Cerebellar nuclear complex (tissue), 1 donor: ENCODE measurements at regions not wholly inside any gene's neighbourhood (a gene's known extent, or its start where the extent isn't known, plus 50 kb on each side); places are given as distances from the start of the nearest gene placed in this dataset.
"Not testable (repeated sequence)": the region's sequence is repeated elsewhere in the genome, so short reads cannot be mapped to it uniquely, and the experiment has no call there.

Experiments
- DNase-seq, 2 experiments: peaks; one replicate each; lab custom pipeline; 2025; lab: John Stamatoyannopoulos, UW

- DNase-seq: no peak
Measured at GRCh38 chr13:58620176-58620575, 988.6 kb downstream of the PCDH17 start.

- DNase-seq: no peak
Measured at GRCh38 chr13:58625703-58626389, 994.3 kb downstream of the PCDH17 start.

- no peak for DNase-seq
Measured at GRCh38 chr13:58630794-58631193, 999.2 kb downstream of the PCDH17 start.

- no peak for DNase-seq
Measured at GRCh38 chr13:58633226-58633625, 1001.7 kb downstream of the PCDH17 start.

GRCh38 chr13:58655086-58655485 lies 1023.5 kb downstream of the PCDH17 start:
- no peak for DNase-seq

GRCh38 chr13:58660826-58661225 lies 1029.3 kb downstream of the PCDH17 start:
- DNase-seq: no peak

- DNase-seq: no peak
Measured at GRCh38 chr13:58666331-58666730, 1034.8 kb downstream of the PCDH17 start.

- DNase-seq: no peak
Measured at GRCh38 chr13:58667096-58667495, 1035.6 kb downstream of the PCDH17 start.

- no peak for DNase-seq
Measured at GRCh38 chr13:58680115-58680514, 1048.6 kb downstream of the PCDH17 start.

GRCh38 chr13:58682616-58683015 lies 1051.1 kb downstream of the PCDH17 start:
- DNase-seq: no peak

- DNase-seq: no peak
Measured at GRCh38 chr13:58687148-58687547, 1055.6 kb downstream of the PCDH17 start.

- DNase-seq: no peak
Measured at GRCh38 chr13:58698531-58698930, 1067.0 kb downstream of the PCDH17 start.

GRCh38 chr13:58704953-58705352 lies 1073.4 kb downstream of the PCDH17 start:
- no peak for DNase-seq

GRCh38 chr13:58706421-58706820 lies 1074.9 kb downstream of the PCDH17 start:
- DNase-seq: no peak

GRCh38 chr13:58712191-58712590 lies 1080.6 kb downstream of the PCDH17 start:
- DNase-seq: no peak

- DNase-seq: not testable (repeated sequence)
Measured at GRCh38 chr13:58714016-58714415, 1082.5 kb downstream of the PCDH17 start.

GRCh38 chr13:58721273-58721672 lies 1089.7 kb downstream of the PCDH17 start:
- no peak for DNase-seq

- DNase-seq: no peak
Measured at GRCh38 chr13:58728126-58728525, 1096.6 kb downstream of the PCDH17 start.

- no peak for DNase-seq
Measured at GRCh38 chr13:58729361-58729760, 1097.8 kb downstream of the PCDH17 start.

GRCh38 chr13:58744686-58745085 lies 1113.1 kb downstream of the PCDH17 start:
- DNase-seq: no peak

- no peak for DNase-seq
Measured at GRCh38 chr13:58767566-58767965, 1136.0 kb downstream of the PCDH17 start.

GRCh38 chr13:58773280-58773859 lies 1141.8 kb downstream of the PCDH17 start:
- no peak for DNase-seq

GRCh38 chr13:58782736-58783135 lies 1151.2 kb downstream of the PCDH17 start:
- no peak for DNase-seq

GRCh38 chr13:58792854-58793253 lies 1161.3 kb downstream of the PCDH17 start:
- DNase-seq: no peak
